Right kidney (tissue), 1 donor: ENCODE measurements at regions not wholly inside any gene's neighbourhood (a gene's known extent, or its start where the extent isn't known, plus 50 kb on each side); places are given as distances from the start of the nearest gene placed in this dataset.

ENCODE experiments used
- DNase-seq: peaks from one replicate; pipeline ENCODE4 v3.0.0-alpha.2; 2016

DNA sequence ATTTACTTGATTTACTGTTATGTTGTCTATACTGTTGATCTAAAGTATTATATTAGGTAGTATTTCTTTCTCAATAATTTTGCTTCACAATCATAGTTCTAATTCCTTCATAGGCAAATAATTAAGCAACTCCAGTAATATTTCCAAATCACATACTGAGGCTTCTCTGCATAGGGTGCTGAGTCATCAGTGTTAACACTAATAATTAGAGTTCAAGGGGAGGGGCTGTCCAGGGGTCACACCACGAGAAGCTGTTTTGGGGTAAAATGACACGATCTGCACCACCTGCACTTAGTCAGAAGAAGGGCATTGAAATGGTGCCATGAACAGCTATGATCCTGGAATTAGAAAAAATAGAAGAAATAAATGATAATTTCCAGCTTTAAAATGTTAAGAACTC is 1230.9 kb upstream of the SLC10A2 start:
- DNase-seq, result no peak

DNA sequence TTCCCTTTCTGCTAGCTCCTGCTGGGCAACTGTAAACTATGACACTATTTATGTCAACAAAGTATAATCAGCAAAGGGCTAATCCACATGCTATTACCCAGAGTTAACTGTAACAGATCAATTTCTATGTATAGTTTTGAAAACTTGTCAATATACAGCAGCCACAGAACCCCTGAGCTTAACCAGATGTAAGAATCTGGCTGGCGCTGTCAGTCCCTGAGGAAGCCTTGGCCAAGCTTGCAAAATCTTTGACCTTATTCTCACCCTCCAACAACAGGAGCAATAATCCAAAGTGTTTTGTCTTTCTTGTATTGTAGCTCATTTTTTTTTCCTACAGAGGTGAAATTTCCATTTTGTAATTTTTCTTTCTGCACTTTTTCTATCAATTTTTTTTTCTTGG is 1230.1 kb upstream of the SLC10A2 start:
- DNase-seq, result no peak

DNA sequence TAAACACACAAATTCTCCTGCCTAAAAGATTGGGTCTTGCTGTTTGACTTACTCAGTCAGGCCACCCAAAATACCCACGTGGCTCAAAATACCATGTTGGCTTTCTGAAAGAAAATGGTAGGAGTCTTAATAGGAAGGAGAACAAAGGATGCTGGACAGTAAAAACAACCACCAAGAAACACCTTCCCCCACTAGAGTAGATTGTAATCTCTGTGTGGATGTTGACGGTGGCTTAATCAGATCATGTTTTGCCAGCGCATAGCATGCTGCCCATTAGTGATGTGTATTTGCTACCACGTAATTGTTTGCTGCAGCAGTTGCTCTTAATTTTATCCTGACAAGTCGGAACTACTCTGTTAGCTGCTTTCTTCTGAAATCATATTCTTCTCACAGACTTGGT is 1229.3 kb upstream of the SLC10A2 start:
- DNase-seq, result no peak

DNA sequence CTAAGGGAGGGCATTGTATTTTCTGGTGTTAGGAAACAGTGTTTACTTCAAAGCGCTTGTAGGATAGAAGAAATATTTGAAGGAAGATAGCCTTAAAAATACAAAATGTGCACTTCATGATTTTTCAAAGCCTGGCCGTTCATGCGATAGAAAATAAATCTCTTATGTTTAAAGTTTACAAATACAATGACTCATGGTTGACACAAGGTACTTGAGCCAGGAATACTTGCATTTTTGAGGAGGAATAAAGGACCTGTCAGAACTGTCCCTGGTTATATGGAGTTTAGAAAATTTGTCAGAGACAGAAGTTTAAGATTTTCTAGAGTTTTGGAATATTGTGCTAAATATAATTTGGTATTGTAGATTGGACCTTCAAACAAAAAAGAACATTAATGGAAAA is 1223.2 kb upstream of the SLC10A2 start:
- DNase-seq, result no peak

DNA sequence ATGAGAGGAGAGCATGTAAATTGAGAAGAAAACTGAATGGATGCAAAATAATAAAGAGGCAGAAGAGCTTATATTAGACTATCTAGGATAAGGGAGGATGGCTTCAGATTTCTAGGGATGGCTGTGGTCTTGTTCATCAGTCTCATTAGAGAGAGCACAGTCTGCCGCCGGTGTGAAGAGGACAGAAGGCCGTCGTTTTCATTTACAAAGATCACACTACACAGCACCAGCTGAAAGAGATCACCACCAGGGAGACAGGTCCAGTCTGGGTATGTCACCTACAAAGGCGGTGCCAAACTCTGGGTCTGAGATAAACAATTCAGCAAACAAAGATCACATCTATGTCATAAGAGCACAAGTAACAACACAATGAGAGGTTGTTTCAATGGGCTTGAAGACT is 1222.3 kb upstream of the SLC10A2 start:
- DNase-seq, result no peak

DNA sequence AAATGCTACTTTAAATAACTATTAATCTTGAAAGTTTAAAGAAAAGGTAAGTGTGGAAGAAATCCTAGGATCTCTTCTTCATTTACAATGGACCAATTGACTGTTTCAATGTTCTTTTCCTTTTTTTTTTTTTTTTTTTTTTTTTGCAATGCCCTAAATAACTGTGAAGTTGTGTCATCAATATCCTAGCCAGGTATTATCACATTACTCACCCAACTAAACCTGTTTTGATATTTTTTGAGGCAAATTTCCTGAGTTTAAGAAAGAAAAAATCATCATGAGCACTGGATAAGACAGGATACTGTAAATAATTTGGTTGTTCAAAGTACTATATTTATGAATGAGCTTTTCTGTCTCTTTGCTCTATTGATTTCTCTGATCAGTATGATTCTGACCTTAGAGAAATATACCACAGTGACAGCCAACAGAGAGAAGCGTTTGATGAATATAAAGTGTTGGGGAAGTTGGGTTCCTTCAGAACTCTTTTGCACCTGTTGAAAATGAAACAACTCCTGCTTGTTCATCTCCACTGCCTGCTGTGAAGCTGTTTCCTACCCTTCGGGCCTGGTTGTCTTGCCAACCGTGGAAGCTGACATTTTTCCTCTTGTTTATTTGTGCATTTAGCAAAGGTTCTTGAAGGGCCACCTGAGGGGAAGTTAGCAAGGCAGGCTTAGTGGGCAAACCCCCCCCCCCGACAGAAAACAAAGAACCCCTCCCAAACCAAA is 1220.5 kb upstream of the SLC10A2 start:
- DNase-seq, result no peak

DNA sequence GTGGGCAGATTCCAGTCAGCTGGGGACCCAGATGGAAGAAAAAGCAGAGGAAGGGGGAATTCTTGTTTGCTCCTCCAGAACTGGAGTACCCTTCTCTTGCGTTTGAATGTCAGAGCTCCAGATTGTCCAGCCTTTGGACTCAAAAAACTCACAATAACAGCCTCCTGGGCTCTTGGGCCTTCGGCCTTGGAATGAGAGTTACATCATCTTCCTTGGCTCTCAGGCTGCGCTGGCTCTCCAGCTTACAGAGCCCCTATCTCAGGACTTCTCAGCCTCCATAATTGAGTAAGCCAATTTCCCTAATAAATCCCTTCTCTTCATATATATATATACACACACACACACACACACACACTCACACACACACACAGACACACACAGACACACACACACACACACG is 1215.7 kb upstream of the SLC10A2 start:
- no peak for DNase-seq

DNA sequence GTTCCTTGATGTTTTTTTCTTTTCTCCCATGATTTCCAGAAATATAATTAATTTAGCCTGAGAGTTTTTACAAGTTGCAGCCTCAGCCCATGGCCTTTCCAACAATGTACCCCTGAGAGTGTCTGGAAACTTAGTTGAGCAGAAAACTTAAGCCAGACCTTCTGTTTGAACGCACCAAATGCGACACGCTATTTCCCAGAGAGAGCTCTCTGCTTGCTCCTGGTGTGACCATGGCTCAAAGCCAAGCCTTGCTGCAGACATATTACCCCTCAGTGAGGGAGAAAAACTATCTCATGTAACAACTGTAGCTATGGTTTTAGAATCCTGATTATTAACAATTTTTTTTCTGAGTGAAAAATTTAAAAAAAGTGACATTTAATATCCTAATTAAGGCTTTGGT is 1204.5 kb upstream of the SLC10A2 start:
- DNase-seq, result no peak

DNA sequence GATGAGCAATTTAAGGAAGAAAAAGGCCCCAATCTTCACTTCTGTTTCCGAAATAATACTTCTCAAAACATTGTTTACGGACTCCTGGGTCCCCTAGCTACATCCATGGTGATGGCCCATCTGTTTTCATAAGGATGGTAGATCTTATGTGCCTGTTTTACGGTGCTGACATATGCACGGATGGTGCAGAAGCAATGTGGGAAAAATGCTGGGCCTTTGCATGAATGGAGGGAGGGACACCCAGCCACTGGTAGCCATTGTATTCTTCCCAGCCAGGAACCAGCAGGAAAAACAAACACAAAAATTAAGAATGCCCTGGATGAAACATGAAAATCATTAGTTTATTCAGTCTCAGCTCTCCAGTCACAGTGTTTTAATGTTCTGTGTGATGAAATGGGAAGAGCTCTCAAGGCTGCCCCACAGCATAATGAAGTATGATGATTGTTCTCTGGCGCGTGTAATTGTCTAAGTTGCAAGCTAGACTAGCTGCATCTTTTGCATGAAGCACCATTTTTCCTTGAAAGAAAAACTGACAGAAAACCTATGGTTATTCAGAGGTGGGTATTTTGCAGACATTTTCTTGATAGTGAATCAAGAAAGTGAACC is 1201.1 kb upstream of the SLC10A2 start:
- no peak for DNase-seq

DNA sequence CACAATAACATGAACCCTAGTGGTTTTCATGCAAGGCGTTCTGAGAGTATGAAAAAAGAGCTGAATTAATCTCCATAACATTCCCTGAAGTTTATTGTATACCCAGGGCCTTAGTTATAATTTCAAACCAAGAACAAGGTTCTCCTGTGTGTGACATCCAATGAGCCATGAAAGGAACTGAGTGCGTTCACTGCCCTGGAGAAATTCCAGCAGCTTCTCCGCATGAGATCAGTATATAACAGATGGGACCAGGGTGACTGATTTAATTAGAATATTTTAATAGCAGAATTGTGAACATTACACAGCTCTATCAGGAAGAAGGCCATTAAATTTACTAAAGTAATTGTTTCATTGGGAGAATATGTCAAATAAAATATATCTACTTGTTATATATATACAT is 1190.5 kb upstream of the SLC10A2 start:
- DNase-seq, result no peak

DNA sequence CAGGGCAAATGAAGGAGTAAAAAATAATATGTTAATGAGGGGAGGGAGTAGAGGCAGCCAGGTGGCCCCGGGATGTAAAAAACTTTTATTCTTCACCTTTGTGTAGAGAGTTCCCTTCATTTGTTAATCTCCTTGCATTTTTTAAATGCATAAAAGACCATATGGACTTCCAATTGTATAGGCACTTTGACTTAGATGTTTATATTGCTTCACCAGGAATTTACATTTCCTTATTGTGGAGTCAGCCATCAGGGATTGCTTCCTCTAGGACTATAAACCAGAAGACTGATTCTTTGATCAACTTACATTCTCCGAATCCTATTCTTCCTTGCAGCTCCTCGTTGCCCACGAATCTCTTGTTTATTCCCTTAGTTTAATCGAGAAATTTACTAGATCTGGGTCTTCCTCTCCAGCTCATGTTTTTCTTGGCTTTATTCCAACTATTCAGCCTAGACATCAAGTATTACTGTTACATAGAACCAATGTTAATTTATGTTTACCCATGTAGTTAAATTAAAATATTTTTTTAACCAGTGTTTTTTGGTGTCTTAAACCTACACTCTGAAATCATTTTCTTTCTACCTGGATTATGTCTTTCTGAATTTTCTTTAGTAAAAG is 1187.0 kb upstream of the SLC10A2 start:
- DNase-seq, result no peak

DNA sequence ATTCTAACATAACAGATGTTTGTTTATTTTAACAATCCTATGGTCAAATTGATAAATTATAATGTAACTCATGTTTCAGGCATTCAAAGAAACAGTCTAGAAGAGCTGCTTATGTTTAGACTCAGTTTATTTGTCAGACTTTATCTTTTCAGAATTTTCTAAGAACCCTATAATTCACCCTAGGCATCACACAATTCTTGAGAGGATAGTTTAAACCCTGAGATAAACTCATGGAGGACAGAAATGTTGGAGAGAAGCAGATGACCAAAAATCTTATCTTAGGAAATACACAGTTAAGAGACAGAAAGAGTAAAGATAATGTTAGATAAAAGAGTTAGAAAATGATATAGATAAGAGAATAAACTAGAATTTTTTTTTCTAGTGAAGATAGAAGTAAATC is 1185.7 kb upstream of the SLC10A2 start:
- DNase-seq, result no peak

DNA sequence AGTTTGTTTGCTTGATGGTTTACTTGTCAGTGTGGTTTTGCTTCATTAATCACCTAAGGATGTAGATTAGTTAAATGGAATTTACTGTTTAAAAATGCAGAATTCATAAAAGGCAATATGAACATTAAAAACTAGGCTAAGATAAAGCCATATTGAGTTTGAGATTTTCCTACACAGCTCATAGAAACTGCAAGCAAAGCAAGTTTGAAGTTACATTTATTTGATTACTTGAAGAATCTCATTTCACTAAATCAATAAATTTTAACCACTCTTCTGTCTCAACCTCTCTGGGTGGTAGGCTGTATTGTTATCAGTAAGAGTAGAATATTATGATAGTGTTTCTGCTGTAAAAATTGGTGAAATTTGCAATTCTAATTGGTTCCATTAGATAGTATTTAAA is 1180.7 kb upstream of the SLC10A2 start:
- no peak for DNase-seq

DNA sequence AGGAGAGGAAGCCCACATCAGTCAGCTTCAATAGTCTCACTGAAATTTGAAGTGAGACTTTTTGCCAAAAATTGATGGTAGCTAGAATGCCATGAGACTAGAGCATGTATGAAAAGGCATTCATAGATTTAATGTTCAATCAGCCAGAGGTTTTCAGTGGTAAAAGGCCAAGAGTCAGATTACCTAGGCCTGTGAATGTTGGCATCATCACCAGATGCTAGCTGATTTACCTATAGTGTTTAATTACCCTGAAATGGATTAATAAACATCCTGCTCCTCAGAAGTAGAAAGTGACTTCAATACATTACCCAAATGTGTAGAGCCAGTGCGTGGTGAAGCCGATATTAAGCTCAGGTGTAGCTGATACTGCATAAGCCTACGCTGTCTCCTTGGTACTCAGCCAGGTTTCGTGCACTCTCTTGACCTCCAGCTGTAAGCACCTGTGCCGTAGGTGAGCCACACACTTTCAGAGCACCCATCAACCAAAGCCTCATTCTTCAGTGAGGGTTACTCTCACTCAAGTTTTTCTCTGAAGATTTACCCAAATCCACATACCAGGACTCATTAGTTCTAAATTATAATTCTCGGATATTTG is 1140.3 kb upstream of the SLC10A2 start:
- no peak for DNase-seq

DNA sequence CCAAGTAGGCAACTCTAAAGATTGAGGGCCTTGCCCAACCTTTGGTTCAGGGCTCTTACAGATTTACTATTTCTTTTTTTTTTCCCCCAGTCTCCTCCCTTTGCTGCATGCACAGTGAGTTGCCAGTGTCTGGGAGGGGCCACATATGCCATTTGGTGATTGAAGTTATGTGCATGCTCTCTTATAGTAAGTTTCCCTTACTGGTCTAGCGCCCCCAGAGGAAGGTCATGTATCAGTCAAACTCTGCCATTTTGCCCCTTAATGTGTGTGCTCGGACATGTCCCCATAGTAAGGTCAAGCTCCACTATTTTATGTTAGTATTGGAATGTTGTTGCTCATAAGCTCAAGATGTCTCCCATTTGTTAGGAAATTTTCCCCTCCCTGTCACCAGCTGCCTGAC is 1138.0 kb upstream of the SLC10A2 start:
- DNase-seq, result no peak

DNA sequence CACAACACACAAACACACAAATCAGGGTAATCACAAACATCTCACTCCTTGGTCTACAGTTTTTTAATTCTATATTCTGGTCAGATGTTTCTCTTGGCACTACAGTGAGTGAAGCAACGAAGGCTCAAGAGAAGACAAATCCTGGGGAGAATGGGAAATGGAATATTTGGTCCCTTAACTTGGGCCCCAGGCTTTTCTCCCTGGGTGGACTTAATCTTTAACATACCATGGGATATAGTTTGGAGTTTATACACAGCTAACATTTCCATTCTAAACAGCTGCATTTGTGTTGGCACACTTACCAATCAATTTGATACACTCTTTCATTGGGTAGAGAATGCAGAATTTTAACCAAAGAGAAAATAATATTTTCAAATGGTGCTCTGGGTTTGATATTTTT is 1132.6 kb upstream of the SLC10A2 start:
- no peak for DNase-seq

DNA sequence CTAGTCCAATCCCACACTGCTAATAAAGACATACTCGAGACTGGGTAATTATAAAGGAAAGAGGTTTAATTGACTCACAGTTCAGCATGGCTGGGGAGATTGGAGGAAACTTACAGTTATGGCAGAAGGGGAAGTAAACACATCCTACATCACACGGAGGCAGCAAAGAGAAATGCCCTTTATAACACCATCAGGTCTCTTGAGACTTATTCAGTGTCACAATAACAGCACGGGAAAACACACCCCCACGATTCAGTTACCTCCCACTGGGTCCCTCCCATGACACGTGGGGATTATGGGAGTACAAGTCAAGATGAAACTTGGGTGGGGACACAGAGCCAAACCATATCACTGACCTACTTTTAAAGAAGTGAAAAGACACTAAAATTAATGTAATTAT is 1130.4 kb upstream of the SLC10A2 start:
- no peak for DNase-seq

DNA sequence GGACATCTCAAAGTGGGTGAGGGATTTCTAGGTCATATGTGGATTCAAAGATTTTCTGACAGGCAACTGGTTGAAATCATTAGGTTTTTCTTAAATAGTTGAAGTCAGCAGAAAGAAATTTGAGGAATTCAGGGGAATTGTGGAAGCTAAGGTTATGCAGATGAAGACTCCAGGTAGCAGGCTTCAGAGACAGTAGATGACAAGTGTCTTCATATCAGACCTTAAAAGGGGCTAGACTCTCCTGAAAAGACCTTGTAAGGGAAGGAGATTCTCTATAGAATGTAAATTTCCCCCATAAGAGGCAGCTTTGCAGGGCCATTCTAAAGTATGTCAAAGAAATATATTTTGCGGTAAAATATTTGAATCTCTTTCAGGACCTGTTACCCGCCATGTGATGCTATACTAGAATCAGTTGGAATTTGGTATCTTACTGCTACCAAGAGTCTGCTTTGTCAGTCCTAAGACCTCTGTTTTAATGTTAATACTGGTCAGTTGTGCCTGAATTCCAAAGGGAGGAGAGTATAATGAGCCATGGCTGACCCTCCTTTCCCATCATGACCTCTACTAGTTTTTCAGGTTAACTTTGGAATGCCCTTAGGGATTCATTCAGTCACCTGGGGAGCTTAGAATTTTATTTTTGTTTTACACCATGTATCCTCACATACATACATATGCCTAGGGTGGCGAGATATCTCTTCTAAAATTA is 1115.5 kb upstream of the SLC10A2 start:
- DNase-seq, result no peak

DNA sequence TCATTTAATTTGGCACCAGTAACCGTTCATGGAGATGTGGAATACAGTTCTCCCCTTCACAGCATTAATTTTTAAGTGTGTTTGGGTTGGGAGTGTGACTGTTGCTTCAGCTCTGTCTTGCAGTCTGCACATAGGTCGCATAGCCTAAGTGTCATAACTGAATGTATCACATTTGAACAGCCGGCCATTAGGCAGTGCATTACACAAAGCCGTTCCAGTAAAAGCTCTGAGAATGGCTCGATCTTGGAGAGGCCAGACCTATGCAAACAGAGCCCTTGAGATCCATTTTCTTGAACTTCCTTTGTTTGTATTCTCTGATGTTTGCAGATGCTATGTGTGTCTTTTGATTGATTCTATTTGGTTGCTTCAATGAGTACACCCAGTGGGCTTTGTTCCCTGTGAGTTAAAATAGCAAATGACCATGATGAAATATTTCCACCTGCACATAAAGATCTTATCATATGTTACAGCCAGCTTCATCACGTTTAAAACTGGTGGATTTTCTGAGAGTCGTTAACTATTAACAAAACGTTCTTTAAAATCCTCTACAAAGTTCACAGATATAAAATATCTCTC is 1104.9 kb upstream of the SLC10A2 start:
- DNase-seq, result peak; percentile 15

DNA sequence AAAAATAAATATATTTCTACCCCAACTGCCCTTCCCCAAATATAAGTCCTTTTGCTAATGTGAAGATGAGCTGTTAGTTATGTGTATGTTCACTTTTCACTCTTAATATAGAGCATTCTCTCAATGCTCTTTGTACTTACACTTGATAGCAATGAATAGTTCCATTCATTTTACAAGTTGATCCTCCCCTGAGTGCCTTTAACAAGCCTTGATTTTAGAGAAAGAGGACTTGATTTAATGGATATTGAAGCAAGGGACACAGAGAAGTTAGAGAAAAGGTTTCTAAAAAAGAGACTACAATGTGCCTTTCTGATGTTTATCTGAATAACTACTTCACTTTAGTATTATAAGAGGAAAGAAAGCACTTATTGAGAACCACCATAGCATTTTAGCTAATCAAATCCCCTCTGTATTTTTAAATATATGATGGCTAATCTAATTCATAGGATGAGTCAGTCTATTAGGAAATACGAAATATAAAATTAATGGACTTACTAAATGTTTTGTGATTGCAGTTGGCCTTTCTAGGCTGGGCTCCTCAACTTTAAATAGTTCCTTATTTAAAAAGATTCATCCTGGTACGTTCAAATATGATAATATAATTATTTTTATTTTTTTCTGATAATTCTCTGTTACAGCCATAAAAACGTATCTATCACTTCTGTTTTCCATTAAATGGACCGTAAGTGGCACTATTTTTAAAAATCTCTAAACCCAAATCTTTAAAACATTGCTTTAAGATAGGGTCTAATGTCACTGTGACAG is 1097.8 kb upstream of the SLC10A2 start:
- no peak for DNase-seq

DNA sequence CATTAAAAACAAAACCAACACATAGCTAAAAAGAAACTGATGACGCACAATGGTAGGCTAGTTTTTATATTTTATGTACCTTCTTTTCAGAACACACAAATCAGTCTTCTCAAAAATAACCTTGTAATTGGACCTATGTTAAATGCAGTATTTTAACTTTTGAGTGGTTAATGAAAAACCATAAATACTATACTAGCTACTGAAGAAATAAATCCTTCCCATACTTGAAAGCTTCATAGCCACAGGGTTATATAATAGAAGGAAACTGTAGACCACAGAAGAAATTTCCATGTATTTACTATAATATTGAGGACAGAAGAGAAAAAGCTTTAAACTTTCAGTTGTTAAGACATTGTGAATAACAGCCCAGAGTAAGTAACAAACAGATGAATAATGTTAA is 1094.3 kb upstream of the SLC10A2 start:
- no peak for DNase-seq
